Activated naive CD4-positive, alpha-beta T cell treated with anti-CD3 and anti-CD28 coated beads for 36 hours (primary cell): ENCODE measurements at regions not wholly inside any gene's neighbourhood (a gene's known extent, or its start where the extent isn't known, plus 50 kb on each side); places are given as distances from the start of the nearest gene placed in this dataset.
"Not testable (repeated sequence)": the region's sequence is repeated elsewhere in the genome, so short reads cannot be mapped to it uniquely, and the experiment has no call there.

Source experiments
- CTCF ChIA-PET: fragments of 350-600 bp; sonication (Branson Sonifier 250); formaldehyde crosslinking; loops from one replicate; lab custom pipeline; 2021; ENCODE audit warnings: antibody characterized with exemption; lab: Charles Lee
- DNase-seq: peaks from one replicate; pipeline ENCODE4 v3.0.0-alpha.2; 2020
- H3K27ac Mint-ChIP-seq: one replicate; pipeline ENCODE4 v1.8.0; 2021; ENCODE audit warnings: mild to moderate bottlenecking, mixed read lengths
- H3K27me3 Mint-ChIP-seq: one replicate; pipeline ENCODE4 v1.8.0; 2021; ENCODE audit warnings: low read depth, mixed read lengths
- H3K36me3 Mint-ChIP-seq: one replicate; pipeline ENCODE4 v1.8.0; 2021; ENCODE audit warnings: low read depth, mixed read lengths
- H3K4me1 Mint-ChIP-seq: one replicate; pipeline ENCODE4 v1.8.0; 2021; ENCODE audit warnings: low read depth, mixed read lengths
- H3K4me3 Mint-ChIP-seq: one replicate; pipeline ENCODE4 v1.8.0; 2021; ENCODE audit warnings: mild to moderate bottlenecking, moderate library complexity, mixed read lengths
- H3K9me3 Mint-ChIP-seq: one replicate; pipeline ENCODE4 v1.8.0; 2021; ENCODE audit warnings: mixed read lengths
- intact Hi-C: fragments of 100-400 bp; cut with micrococcal nuclease; formaldehyde crosslinking; loops from one replicate; pipeline ENCODE4 v1.15.1; 2023

DNA sequence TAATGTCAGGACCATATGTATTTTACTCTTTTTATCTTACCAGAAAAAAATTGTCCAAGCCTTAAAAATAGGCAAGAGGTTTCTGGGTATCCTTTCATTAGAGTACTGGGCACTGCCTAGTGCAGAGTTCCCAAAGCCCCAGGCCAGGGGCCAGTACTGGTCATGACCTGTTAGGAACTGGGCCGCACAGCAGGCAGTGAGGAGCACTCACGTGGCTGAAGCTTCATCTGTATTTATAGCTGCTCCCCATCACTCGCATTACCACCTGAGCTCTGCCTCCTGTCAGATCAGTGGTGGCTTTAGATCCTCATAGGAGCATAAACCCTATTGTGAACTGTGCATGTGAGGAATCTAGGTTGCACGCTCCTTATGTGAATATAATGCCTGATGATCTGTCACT is 632.9 kb downstream of the UTRN start:
- Mint-ChIP-seq H3K9me3 (no peaks in the 10 kb centered on the region), H3K4me3 (no peak overlapping the region), H3K4me1 (no peaks in the 10 kb centered on the region), H3K27me3 (no peaks in the 10 kb centered on the region), H3K36me3 (no peaks in the 10 kb centered on the region), H3K27ac (no peak overlapping the region)
- DNase-seq = no peak
- CTCF ChIA-PET = interaction anchor here (1.5 kb wide), 1 partner anchor 18 kb away, joined by 4 read pairs; no protein-coding TSS in a partner anchor
- intact Hi-C loops = no loop called here

GRCh38 chr6:144919560-144919959 is 634.4 kb downstream of the UTRN start:
- no peak for DNase-seq
- CTCF ChIA-PET = no interaction called here
- Mint-ChIP-seq H3K9me3 (no peaks in the 10 kb centered on the region), H3K27ac (no peak overlapping the region), H3K36me3 (no peaks in the 10 kb centered on the region), H3K4me1 (no peaks in the 10 kb centered on the region), H3K27me3 (no peaks in the 10 kb centered on the region), H3K4me3 (no peak overlapping the region)
- intact Hi-C loops = no loop called here

GRCh38 chr6:144920391-144920961 is 635.3 kb downstream of the UTRN start:
- Mint-ChIP-seq H3K4me3 (no peak overlapping the region), H3K27ac (no peak overlapping the region), H3K9me3 (no peaks in the 10 kb centered on the region), H3K36me3 (no peaks in the 10 kb centered on the region), H3K4me1 (no peaks in the 10 kb centered on the region), H3K27me3 (no peaks in the 10 kb centered on the region)
- CTCF ChIA-PET = no interaction called here
- intact Hi-C loops = no loop called here
- no peak for DNase-seq

GRCh38 chr6:144921206-144921975 is 636.3 kb downstream of the UTRN start:
- DNase-seq = no peak
- no peaks in the 10 kb centered on the region for H3K9me3 Mint-ChIP-seq
- CTCF ChIA-PET = no interaction called here
- intact Hi-C loops = no loop called here
- H3K27ac Mint-ChIP-seq = no peak overlapping the region
- no peaks in the 10 kb centered on the region for H3K36me3 Mint-ChIP-seq
- no peaks in the 10 kb centered on the region for H3K4me1 Mint-ChIP-seq
- H3K4me3 Mint-ChIP-seq = no peak overlapping the region
- H3K27me3 Mint-ChIP-seq = no peaks in the 10 kb centered on the region

GRCh38 chr6:144922120-144922722 is 637.1 kb downstream of the UTRN start:
- CTCF ChIA-PET = no interaction called here
- no peak overlapping the region for H3K27ac Mint-ChIP-seq
- H3K27me3 Mint-ChIP-seq = no peaks in the 10 kb centered on the region
- DNase-seq = no peak
- no peaks in the 10 kb centered on the region for H3K9me3 Mint-ChIP-seq
- H3K36me3 Mint-ChIP-seq = no peaks in the 10 kb centered on the region
- H3K4me1 Mint-ChIP-seq = no peaks in the 10 kb centered on the region
- no peak overlapping the region for H3K4me3 Mint-ChIP-seq
- intact Hi-C loops = no loop called here

DNA sequence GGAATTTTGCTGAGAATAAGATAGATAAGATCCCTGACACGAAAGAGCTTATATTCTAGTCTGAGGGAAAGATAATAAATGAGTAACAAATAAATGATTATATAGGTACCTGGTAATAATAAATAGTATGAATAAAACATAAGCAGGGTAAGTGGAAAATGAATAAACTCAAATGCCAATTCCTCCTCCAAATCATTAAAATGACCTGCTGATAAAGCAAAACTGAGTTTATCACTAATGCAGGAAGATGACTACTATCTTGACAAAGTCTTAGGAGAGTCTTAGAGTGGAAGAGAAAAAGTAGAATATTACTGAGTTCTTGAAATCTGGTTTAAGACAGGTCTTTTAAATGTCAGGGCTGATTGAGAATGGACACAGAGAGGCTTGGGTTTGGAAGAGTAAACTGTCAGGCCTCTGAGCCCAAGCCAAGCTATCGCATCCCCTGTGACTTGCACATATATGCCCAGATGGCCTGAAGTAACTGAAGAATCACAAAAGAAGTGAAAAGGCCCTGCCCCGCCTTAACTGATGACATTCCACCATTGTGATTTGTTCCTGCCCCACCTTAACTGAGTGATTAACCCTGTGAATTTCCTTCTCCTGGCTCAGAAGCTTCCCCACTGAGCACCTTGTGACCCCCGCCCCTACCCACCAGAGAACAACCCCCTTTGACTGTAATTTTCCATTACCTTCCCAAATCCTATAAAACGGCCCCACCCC is 637.8 kb downstream of the UTRN start:
- H3K4me1 Mint-ChIP-seq, intact Hi-C loops, DNase-seq, H3K9me3 Mint-ChIP-seq, H3K4me3 Mint-ChIP-seq, H3K36me3 Mint-ChIP-seq, H3K27me3 Mint-ChIP-seq, CTCF ChIA-PET, H3K27ac Mint-ChIP-seq: not testable (repeated sequence)

DNA sequence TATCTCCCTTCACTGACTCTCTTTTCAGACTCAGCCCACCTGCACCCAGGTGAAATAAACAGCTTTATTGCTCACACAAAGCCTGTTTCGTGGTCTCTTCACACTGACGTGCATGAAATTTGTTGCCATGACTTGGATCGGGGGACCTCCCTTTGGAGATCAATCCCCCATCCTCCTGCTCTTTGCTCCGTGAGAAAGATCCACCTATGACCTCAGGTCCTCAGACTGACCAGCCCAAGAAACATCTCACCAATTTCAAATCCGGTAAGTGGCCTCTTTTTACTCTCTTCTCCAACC is 638.3 kb downstream of the UTRN start:
- H3K4me3 Mint-ChIP-seq, H3K4me1 Mint-ChIP-seq, CTCF ChIA-PET, H3K27me3 Mint-ChIP-seq, intact Hi-C loops, H3K27ac Mint-ChIP-seq, H3K9me3 Mint-ChIP-seq, H3K36me3 Mint-ChIP-seq, DNase-seq: not testable (repeated sequence)

GRCh38 chr6:144928847-144929246 is 643.7 kb downstream of the UTRN start:
- Mint-ChIP-seq H3K36me3 (no peaks in the 10 kb centered on the region), H3K4me3 (no peak overlapping the region), H3K27ac (no peak overlapping the region), H3K9me3 (no peaks in the 10 kb centered on the region), H3K4me1 (no peaks in the 10 kb centered on the region), H3K27me3 (no peaks in the 10 kb centered on the region)
- CTCF ChIA-PET = interaction anchor here (0.8 kb wide), 1 partner anchor 74 kb away, joined by 3 read pairs; no protein-coding TSS in a partner anchor
- intact Hi-C loops = no loop called here
- DNase-seq = no peak

DNA sequence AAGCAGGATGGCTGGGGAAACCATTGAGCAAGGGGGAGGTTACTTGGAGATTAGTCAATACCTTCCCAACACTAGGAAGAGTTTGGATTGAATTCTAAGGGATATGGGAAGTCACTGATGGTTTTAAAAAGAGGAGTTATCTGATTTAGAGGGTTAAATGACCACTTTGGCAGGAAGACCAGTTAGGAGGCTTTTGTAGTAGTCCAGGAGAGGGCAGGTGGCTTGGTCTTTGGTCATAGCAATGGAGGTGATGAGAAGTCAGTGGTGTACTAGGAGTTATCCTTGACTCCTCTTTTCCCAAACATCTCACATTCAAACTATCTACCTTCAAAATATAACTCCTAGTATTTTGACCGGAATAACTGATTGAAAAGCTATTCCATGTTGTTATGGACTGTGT is 644.1 kb downstream of the UTRN start:
- Mint-ChIP-seq H3K9me3 (peaks cover under 1% of the 10 kb centered on the region), H3K4me3 (no peak overlapping the region), H3K27me3 (no peaks in the 10 kb centered on the region), H3K27ac (no peak overlapping the region), H3K36me3 (no peaks in the 10 kb centered on the region), H3K4me1 (no peaks in the 10 kb centered on the region)
- intact Hi-C loops = no loop called here
- CTCF ChIA-PET = interaction anchor here (0.8 kb wide), 1 partner anchor 74 kb away, joined by 3 read pairs; no protein-coding TSS in a partner anchor
- DNase-seq = no peak

GRCh38 chr6:144931172-144932035 is 646.3 kb downstream of the UTRN start:
- CTCF ChIA-PET = interaction anchor here (1.3 to 1.7 kb wide), 3 partner anchors 343 to 420 kb away, joined by 4 to 7 read pairs (median 5); no protein-coding TSS in a partner anchor
- peaks cover 3% of the 10 kb centered on the region for H3K9me3 Mint-ChIP-seq
- no peaks in the 10 kb centered on the region for H3K27me3 Mint-ChIP-seq

DNA sequence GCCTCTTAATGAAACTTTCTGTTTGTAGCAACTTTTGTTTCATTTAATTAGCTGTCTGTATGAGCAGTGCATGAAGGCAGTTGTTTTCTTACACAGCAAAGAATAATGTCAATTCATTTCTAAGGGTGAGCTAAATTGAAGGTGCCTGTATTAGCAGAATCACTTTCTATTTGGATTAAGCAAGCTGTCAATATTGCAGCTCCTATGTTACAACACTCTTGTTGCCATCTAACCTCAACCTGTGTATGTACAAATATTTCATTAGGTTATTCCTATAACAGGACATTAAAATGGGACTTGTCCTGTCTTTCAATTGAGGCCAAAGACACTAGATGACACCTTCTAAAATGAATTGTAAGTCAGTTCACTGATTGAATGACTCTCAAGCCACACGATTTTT is 647.5 kb downstream of the UTRN start:
- DNase-seq = no peak
- no peaks in the 10 kb centered on the region for H3K4me1 Mint-ChIP-seq
- no peak overlapping the region for H3K27ac Mint-ChIP-seq
- CTCF ChIA-PET = interaction anchor here (1.0 to 1.7 kb wide), 5 partner anchors 273 to 421 kb away, joined by 3 to 7 read pairs (median 4); no protein-coding TSS in a partner anchor
- no peak overlapping the region for H3K4me3 Mint-ChIP-seq
- intact Hi-C loops = loop anchor here (5.0 to 10.0 kb wide), 5 partner anchors 95 to 828 kb away; no protein-coding TSS in a partner anchor
- peaks cover 3% of the 10 kb centered on the region for H3K9me3 Mint-ChIP-seq
- no peaks in the 10 kb centered on the region for H3K27me3 Mint-ChIP-seq
- no peaks in the 10 kb centered on the region for H3K36me3 Mint-ChIP-seq

More at GRCh38 chr6:144931172-144932035, 646.3 kb downstream of the UTRN start:
- peak; percentile 65 for DNase-seq
- Mint-ChIP-seq H3K36me3 (no peaks in the 10 kb centered on the region), H3K4me1 (no peaks in the 10 kb centered on the region), H3K4me3 (no peak overlapping the region), H3K27ac (no peak overlapping the region)
- intact Hi-C loops = loop anchor here (1.0 to 10.0 kb wide), 6 partner anchors 96 to 827 kb away; no protein-coding TSS in a partner anchor
